GM19099 (cell line): ENCODE measurements at regions not wholly inside any gene's neighbourhood (a gene's known extent, or its start where the extent isn't known, plus 50 kb on each side); places are given as distances from the start of the nearest gene placed in this dataset.

ENCODE experiments used
- POLR2A ChIP-seq: IDR thresholded peaks from 3 replicates; pipeline ENCODE4 v1.6.1; 2011; ENCODE audit warnings: low read depth; ENCODE audit not compliant: insufficient read length; ENCODE audit errors: extremely low read depth

DNA sequence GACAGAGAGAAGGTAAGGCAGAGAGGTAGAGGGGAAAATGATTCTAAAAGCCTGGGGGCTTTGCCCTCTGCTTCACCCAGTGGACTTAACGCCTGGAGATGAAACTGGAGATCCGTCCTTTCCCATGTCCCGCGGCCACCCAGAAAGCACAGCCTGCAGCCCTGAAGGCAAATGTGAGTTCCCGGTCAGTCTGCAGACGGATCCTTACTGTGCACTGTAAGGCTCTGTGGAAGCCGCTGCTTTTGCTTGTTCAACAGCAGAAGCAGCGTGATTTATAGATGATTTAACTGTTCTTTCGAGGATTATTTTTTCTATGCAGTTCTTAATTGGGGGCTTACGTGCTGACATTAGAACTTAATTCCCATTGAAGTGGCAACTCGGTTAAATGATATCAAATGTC, 290.4 kb downstream of the FOXL1 start:
- TF ChIP-seq POLR2A = no peak

- TF ChIP-seq POLR2A = no peak
Measured at GRCh38 chr16:86869288-86870022, 291.1 kb downstream of the FOXL1 start.

DNA sequence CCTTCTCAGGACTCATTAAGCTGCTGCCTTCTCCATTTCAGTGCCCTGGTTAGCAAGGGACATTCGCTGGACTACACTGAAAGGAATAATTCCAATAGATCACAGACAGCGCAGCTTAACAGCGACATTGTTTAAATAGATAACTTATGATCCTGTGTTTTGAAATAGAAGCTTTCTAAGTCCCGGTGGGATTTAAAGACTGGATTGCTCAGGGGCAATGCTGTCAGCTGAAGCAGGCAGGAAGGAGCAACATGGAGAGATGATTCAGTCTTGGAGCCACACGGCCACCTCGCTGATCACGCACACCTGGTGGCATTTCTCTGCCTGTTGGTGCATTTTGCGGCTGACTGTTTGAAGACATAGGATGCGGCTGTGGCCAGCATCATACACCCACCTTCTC, 292.0 kb downstream of the FOXL1 start:
- TF ChIP-seq POLR2A = no peak

GRCh38 chr16:86872131-86872530, 293.8 kb downstream of the FOXL1 start:
- no peak for TF ChIP-seq POLR2A

DNA sequence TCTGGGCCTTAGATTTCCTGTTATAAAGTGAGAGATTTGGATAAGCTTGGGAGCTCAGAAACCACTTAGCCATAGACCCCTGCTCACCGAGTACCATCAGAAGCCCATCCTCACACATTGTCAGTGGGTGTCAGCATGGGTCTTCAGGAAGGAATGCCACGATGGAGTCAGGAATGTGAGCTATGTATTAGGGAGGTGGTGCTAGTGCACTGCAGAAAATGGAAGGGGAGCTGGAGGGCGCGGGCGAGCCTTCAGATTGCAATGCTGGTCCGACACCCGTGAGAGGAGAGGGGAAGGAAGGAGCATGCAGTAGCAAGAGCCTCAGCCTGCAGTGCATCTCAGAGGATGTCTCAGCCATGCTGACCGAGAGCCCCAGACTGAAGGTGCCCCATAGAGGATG, 294.5 kb downstream of the FOXL1 start:
- no peak for TF ChIP-seq POLR2A

GRCh38 chr16:86874141-86874540, 295.8 kb downstream of the FOXL1 start:
- TF ChIP-seq POLR2A = no peak

DNA sequence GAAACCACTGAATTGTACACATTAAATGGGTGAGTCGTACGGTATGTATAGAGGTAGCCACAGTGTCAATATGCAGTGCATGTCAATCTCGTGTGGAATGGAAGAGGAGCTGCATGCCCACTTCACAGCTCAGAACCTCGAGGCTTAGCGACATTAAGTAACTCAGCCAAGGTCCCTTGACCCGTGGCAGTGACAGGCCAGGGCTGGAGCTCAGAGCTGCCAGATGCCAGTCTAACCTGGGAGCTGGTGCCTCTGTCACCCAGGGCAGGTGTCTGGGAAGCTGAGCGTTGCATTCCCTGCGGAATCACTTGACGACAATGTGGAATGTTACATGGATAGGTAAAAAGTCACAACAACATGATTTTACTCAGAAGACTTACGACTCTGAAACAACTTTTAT, 298.1 kb downstream of the FOXL1 start:
- no peak for TF ChIP-seq POLR2A

GRCh38 chr16:86877108-86877507, 298.8 kb downstream of the FOXL1 start:
- TF ChIP-seq POLR2A = no peak

GRCh38 chr16:86877835-86878234, 299.5 kb downstream of the FOXL1 start:
- TF ChIP-seq POLR2A = no peak

DNA sequence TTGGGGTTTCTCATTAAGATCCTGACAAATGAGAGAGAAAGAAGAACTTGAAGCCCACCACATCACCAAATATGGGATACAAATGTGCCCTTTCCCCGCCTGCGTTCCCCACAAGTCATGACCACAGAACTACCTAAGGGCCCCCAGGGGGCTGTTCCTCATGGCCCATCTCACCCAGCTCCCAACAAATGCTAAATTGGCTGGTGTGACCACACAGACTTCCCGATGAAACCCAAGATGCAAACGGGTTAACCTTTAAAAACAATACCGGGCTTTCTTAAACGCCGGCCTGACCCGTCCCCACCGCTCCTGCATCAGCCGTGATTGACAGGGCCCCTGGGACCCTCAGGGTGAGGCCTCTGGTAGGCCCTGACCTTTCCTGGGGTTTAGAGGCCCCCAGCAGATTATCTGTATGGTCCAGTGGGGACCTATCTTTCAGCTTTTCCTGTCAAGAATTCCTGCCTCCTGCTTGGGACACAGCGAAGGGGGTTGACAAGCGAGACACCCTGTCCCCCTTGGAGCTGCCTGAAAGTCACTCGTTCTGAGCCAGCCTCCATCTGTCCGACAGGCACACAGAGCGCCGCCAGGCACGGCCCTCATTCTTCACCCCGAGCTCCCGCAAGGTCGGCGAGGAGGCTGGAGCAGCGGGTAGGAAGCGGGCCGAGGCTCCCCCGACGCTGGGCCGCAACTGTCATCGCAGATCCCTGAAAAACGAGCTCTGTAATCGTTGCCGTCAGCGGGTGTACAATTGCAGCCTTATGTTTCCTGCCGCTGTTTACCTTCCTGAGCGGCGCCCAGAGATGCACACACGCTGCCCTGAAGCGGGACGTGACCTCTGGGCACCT, 300.1 kb downstream of the FOXL1 start:
- no peak for TF ChIP-seq POLR2A

DNA sequence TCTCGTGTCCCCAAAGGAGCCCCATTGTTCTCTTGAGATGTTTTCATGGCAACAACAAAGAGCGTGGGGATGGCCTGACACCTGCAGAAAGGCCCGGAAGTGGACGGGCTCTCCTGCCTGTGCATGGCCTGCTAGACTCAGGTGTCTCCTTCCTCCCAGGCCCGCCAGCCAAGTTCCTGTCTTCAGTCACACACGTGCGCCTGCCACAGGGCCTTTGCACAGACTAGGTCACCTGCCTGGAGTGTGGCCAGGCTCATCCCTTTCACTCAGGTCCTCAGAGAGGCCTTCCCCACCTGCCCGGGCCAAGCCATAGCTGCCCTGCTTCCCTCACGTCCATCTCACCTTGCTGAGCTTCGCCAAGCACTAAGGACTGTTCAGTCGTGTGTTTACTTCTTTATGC, 300.9 kb downstream of the FOXL1 start:
- TF ChIP-seq POLR2A = no peak

DNA sequence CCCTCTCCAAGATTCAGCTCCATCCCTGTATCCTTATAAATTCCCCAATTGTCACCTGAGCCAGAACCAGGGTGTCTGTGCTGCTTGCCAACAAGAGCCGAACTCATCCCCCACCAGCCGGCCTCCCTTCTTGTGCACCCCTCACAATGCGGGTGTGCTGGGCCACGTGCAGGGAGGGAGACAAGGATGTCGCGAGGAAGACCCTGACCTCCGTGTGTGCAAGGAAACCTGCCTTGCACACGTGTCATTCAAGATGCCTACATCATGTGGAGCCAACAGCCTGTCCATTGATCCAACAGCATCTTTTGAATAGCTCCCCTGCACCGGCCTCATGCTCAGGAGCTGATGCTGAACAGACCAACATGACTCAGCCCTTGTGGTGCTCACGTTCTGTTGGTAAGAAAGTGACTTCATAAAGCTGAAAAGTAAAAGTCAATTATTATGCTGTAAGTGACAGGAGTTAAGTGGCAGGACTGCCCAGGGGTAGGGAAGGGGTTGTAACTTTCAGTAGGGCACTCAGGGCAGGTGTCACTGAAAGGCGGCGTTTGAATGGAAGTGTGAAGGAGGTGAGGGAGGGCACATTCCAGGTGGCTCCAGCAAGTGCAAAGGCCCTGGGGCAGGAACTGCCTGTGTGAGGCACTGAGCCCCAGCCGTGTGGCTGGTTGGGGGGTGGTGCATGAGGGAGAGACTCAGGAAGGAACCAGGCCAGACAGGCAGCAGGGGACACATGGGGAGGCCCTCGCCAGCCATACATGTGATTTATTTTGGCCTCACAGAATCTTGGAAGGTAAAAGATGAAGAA, 302.2 kb downstream of the FOXL1 start:
- no peak for TF ChIP-seq POLR2A

DNA sequence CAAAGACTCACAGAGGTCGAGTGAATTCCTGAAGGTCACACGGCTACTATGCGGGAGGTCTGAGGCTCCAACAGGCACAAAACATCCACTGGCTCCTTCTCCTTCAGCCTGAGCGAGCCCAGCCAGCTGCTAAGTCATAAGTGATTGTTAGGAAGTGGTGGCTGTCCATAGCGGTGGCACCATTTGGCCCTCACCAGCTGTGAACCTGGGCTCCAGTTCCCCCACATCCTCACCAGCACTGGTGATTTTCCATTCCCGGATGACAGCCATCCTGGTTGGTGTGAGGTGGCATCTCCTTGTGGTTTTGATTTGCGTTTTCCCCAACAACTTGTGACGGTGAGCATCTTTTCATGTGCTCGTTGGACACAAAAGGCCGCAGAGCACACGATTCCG, 302.8 kb downstream of the FOXL1 start:
- no peak for TF ChIP-seq POLR2A

GRCh38 chr16:86881861-86882273, 303.5 kb downstream of the FOXL1 start:
- no peak for TF ChIP-seq POLR2A

GRCh38 chr16:86882586-86883280, 304.4 kb downstream of the FOXL1 start:
- TF ChIP-seq POLR2A = no peak

DNA sequence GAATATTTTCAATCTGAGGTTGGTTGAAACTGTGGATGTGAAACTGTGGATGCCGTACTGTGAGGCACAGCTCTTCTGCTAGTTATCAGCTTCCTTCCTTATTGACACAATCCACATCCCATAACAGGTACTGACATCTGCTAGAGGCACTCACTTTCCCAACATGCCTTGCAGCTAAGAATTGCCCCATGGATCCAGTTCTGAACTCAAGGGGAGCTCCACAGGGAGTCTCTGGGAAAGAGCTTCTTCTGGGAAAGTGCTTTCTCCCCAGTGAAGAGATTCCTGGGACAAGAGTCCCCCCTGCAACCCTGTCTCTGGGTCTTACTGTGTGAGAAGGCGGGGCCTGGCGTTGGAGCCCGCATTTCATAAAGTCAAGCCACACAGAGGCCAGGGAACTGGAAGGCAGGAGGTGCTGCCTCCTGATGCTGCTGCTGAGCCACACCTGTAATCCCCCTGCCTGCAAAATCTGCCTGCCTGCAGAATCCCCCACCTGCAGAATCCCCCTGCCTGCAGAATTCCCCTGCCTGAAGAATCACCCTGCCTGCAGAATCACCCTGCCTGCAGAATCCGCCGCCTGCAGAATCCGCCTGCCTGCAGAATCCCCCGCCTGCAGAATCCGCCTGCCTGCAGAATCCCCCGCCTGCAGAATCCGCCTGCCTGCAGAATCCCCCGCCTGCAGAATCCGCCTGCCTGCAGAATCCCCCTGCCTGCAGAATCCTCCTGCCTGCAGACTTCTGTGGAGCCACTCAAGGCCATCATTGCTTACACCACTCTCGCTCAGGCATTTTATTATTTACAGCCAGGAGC, 305.4 kb downstream of the FOXL1 start:
- no peak for TF ChIP-seq POLR2A
